ENCODE measurements at regions not wholly inside any gene's neighbourhood (a gene's known extent, or its start where the extent isn't known, plus 50 kb on each side); places are given as distances from the start of the nearest gene placed in this dataset.

GRCh38 chr3:151561878-151562277 is 101.0 kb upstream of the IGSF10 start (continued):
- TF ChIP-seq ZMIZ1 (IDR thresholded peaks at IDR 0.05; ENCODE audit: low read depth in 2 of 2, low read length in 2 of 2) (no peak), ZNF511 (CRISPR knock-in tag; IDR thresholded peaks at IDR 0.05) (no peak), HMG20A (CRISPR knock-in tag; conservative IDR thresholded peaks at IDR 0.05) (no peak), BACH1 (tag; IDR thresholded peaks at IDR 0.05) (0 out of 2 replicates have a peak, but pooled peaks have one; percentile 24)

- CTCF ChIA-PET (ENCODE audit: low intra/inter-chr PET ratio) = no interaction called here
- in situ Hi-C loops (cut with MboI) = no loop called here
- TF ChIP-seq PTTG1 (tag; IDR thresholded peaks at IDR 0.05; ENCODE audit: low read depth) (no peak), SMARCA4 (IDR thresholded peaks at IDR 0.05) (no peak), AFF4 (CRISPR knock-in tag; IDR thresholded peaks at IDR 0.05) (no peak), CREM (IDR thresholded peaks at IDR 0.05; ENCODE audit: low read depth) (no peak), TCF7L2 (IDR thresholded peaks at IDR 0.05; ENCODE audit: low read depth, low read length) (no peak), RUNX1 (IDR thresholded peaks at IDR 0.05; ENCODE audit: low read depth) (no peak), POLR3A (IDR thresholded peaks at IDR 0.05; ENCODE audit: borderline replicate concordance, extremely low read depth, insufficient read depth, insufficient read length) (no peak), ZNF695 (CRISPR knock-in tag; IDR thresholded peaks at IDR 0.05) (no peak), USF1 (CRISPR knock-in tag; IDR thresholded peaks at IDR 0.05) (no peak), ZNF75A (CRISPR knock-in tag; IDR thresholded peaks at IDR 0.05) (no peak)
Observed at GRCh38 chr3:151560738-151561137, 99.9 kb upstream of the IGSF10 start.

More at GRCh38 chr3:151560738-151561137, 99.9 kb upstream of the IGSF10 start:
- BruUV-seq (replicated peaks) = no TSS peak
- Histone ChIP-seq H3K27me3 (ENCODE audit: control insufficient read depth in 2 of 2, insufficient read depth in 2 of 2, low read length in 2 of 2) (no peaks in the 10 kb centered on the region), H3K27ac (ENCODE audit: extremely low read depth, low read depth, low read length) (no peak overlapping the region), H2AFZ (ENCODE audit: low read depth, low read length) (peak overlapping the region; percentile 35; the same call in 1 of the 2 replicates), H3K79me2 (ENCODE audit: control insufficient read depth, insufficient read depth, low read length) (no peaks in the 10 kb centered on the region), H3K4me2 (ENCODE audit: insufficient read depth, low read length) (no peak overlapping the region), H4K20me1 (replicated peaks; ENCODE audit: control insufficient read depth, insufficient read depth, low read length) (no peaks in the 10 kb centered on the region), H3K4me1 (replicated peaks in 1 of 2; ENCODE audit: control insufficient read depth in 2 of 2, insufficient read depth in 2 of 2, low read length in 2 of 2) (no peaks in the 10 kb centered on the region), H3K9me3 (replicated peaks; ENCODE audit: control insufficient read depth, insufficient read depth, low read depth, low read length) (no peaks in the 10 kb centered on the region), H3K9ac (ENCODE audit: insufficient read depth in 1 of 2, low read depth in 2 of 2, low read length in 2 of 2) (no peak overlapping the region), H3K9me1 (ENCODE audit: control insufficient read depth, insufficient read depth, low read length) (no peaks in the 10 kb centered on the region), H3K36me3 (ENCODE audit: control insufficient read depth, insufficient read depth, low read length) (no peaks in the 10 kb centered on the region), H3K4me3 (no peak overlapping the region)
- FAIRE-seq (peak; percentile 19), ATAC-seq (no peak), DNase-seq (ENCODE audit: extremely low read depth in 1 of 4, low spot score in 3 of 4) (no peak)
- intact Hi-C loops (cut with micrococcal nuclease) = no loop called here
- POLR2A ChIA-PET = no interaction called here
- 0% methylated on average over 2 of the region's 2 CpGs for WGBS (ENCODE audit: insufficient coverage, low coverage, missing lambda C conversion rate)
